Activated CD8-positive, alpha-beta memory T cell treated with anti-CD3 and anti-CD28 coated beads for 36 hours (primary cell): ENCODE measurements at regions not wholly inside any gene's neighbourhood (a gene's known extent, or its start where the extent isn't known, plus 50 kb on each side); places are given as distances from the start of the nearest gene placed in this dataset.
"Not testable (repeated sequence)": the region's sequence is repeated elsewhere in the genome, so short reads cannot be mapped to it uniquely, and the experiment has no call there.

ENCODE experiments used
- CTCF ChIA-PET: fragments of 350-600 bp; sonication (Branson Sonifier 250); formaldehyde crosslinking; loops from one replicate; lab custom pipeline; 2021; ENCODE audit warnings: antibody characterized with exemption; lab: Charles Lee
- POLR2A ChIA-PET: fragments of 350-600 bp; sonication (Branson Sonifier 250); formaldehyde crosslinking; loops from one replicate; lab custom pipeline; 2021; ENCODE audit warnings: antibody characterized with exemption; lab: Charles Lee

DNA sequence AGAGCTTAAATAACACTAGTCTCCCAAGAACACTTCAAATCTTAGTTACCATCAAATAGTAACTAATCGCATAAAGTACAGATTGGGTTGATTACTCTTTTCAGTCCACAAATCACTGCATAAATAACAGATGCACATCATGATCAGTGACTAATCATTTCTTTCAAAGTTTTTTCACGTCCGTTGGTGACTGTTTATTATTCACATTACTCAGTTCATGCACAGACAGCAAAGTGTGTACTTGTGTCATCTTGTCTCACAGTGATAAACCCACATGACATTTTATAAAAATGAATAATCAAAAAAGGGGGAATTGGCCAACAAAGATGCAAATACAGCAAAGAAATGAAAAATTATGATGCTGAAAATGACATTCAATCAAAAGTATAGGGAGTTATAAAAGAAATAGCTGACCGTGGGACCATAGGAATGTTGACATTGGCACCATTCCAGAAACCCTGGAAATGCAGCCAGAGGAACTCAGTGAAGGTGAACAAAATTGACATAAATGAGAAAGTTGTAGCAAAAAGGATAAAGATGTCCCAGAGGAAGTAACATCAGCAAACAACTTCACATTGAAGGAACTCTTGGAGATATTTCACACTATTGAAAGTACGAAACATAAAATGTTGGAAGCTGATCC is 161.5 kb downstream of the SOX3 start:
- POLR2A ChIA-PET: no interaction called here
- CTCF ChIA-PET: no interaction called here

DNA sequence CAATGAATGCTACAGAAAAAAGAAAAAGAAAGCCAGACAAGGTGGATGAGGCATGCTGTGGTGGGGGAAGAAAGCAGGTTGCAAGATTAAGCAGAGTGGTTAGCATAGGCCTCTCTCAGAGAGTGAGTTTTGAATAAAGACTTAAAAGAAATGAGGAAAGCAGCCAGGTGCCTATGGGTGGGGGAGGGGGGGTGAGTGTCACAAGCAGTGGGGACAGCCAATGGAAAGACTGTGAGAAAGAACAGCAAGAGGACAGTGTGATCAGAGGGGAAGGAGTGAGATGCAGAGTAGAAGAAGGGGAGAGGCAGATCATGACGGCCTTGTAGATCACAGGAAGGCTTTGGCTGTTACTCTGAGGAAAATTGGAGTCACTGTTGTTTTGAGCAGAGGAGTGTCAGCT is 162.5 kb downstream of the SOX3 start:
- POLR2A ChIA-PET: no interaction called here
- CTCF ChIA-PET: no interaction called here

DNA sequence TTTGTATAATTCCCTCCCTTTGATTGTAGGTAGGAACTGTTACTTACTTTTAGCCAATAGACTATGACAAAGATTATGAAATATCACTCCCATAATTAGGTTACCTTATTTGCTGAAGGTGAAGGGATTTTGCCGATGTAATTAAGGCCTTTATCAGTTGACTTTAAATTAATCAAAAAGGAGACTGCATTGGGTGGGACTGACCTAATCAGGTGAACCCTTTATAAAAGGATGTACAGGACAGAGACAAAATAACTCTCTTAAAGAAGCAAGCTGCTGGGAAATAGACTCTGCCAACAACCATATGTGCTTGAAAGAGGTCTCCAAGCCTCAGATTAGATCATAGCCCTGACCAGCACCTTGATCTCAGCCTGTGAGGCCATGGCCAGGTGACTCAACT is 167.6 kb downstream of the SOX3 start:
- ChIA-PET POLR2A (no interaction called here), CTCF (no interaction called here)

DNA sequence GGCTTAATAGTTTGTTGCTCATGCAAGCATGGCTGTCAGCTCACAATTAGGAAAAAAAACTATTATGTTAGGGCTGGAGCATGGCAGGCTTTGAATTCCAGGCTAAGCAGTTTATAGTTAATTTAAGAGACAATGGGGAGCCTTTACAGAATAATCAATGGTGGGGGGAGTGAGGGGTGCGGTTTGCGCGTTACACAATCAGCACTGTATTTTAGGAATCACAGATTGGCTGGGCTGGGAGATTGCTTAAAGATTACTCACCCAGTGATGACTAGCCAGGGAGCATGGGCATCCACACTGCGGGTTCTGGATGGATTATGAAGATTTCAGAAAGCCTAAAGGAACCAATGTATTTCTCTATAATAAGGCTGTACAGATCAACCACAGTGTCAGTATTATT is 186.6 kb downstream of the SOX3 start:
- POLR2A ChIA-PET: no interaction called here
- CTCF ChIA-PET: no interaction called here

DNA sequence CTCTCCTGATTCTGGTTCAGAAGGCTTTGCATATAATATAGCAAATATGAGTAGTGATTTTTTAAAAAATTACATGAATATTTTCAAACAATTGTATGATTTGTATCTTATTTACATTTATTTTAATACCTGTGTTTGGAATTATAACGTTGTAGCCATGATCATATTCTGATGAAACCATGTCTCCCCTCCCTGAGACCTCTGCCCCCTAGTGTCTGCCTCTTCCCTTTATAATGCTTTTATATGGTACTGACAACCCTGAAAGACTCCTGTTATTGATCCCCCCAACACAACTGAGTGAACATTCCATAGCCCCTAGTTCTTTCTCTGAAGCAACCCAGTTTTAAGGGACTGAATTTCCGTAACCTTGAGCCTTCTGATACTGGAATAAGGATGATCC is 187.4 kb downstream of the SOX3 start:
- ChIA-PET CTCF (no interaction called here), POLR2A (no interaction called here)

DNA sequence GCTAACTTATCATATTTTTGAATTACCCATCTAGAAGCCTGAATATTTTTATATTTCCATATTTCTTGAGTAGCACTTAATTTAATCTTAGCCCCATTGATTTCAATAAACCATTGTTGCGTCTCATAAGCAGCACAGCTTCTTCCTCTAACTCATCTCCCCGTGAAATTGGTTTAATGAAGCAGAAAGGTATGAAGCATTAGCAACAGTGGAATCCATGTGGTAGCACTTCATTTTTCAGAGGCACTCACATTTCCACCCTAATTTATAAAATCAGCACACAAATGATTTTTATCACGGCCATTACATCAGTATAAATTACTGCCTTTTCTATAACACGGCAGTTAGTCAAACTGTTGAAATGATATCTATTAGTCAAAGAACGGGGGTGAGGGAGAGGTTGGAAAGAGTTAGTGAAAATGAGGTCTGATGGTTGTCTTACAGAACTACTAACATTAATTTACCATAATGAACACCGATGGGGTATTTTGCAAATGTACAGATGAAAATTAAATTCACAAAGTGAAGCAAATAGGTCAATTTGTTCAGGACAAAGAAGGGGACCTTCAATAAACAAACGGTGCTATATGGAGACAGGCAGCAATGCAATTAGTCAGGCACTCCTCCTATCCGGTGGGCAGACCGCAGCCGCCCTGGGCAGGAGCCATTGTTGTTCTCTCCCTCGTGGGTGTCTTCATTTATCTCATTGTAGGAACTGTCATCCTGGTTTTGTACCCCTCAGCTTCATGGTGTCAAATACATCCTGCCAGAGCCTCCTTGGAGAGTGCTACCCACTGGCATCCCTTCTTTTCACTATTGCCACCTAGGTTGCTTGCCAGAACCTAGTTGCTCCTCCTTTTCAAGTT is 205.7 kb downstream of the SOX3 start:
- ChIA-PET CTCF (no interaction called here), POLR2A (no interaction called here)

DNA sequence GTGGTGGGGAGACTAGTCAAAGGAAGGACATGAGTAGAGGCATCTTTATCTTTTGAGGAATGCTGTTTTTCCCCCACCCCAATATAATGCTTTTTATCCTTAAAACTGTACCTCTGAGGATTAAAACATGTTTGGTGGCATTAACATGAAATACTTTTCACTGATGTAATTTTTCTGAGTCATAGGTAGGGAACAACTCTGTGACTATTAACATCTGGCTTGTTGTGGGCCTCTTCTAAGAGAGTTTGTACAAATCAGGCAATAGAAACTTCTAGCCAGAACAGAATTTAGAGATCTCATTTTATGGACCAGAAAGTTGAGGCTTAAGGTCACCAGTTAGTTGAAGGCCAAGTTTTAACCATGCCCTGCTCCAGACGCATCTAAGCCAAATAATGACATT is 207.6 kb downstream of the SOX3 start:
- POLR2A ChIA-PET: no interaction called here
- CTCF ChIA-PET: no interaction called here

DNA sequence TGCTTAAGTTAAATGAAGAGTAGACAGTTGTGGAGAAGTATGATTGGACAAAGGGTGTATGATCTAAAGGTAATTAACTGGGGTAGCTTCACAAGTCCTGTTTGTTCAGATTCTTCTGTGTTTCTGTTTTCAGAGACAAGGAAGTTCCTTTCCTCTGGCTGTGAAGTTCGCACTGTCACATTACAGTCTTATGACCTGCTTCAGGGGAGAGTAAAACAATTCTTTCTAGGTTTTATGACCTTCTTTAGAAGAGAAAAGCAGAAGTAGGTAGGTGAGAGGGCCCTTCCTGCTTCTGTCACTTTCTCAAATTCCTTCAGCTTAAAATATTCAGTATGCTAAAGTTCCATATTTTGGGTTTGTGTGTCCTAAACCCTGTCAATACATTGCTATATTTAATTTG is 211.9 kb downstream of the SOX3 start:
- CTCF ChIA-PET: no interaction called here
- POLR2A ChIA-PET: no interaction called here

DNA sequence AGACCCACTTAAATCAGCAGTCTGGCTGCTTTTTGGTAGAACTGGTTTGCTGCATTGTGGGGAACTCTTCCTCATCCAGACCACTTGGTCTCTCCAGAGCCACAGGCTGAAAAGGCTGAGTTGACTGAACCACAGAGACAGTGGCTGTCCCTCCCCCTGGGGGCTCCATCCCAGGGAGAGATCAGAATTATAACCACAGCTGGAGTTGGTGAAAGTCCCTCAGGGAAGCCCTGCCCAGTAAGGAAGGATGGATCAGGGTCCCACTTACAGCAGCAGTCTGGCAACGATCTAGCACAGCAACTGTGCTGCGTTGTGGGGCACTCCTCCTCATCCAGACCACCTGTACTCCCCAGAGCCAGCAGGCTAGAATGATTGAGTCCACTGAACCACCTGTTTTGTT is 212.7 kb downstream of the SOX3 start:
- ChIA-PET CTCF (no interaction called here), POLR2A (no interaction called here)

DNA sequence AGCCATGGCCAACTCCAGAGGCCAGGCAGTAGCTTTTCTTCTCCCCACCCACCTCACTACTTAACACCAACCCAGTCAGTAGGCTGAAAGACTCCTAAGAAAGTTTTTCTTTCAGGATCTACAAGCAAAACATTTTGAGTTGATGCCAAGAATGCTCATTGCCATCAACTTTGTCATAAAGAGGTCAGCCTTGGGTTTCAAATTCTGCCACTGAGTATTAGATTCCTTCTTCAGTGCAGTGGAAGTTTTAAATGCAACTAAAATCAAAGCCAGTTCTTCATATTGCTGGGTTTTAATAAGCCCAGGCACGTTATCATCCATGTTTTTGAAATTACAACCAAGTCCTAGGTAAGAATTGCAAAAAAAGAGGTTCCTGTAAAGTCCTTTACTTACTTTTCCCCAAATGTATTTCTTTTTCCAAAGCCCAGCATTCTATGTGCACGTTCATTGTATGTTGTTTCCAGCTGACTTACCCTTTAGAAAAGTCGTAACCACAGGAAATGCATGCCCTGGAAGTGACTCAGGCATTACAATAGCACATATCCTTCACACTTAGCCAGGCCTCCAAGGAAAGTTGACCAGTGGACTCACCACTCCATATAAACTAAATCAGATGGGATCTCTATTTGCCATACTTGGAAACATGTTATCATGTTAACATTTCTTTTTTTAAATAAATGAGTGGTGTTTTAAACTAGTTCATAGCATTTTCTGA is 229.9 kb downstream of the SOX3 start:
- ChIA-PET CTCF (no interaction called here), POLR2A (no interaction called here)

DNA sequence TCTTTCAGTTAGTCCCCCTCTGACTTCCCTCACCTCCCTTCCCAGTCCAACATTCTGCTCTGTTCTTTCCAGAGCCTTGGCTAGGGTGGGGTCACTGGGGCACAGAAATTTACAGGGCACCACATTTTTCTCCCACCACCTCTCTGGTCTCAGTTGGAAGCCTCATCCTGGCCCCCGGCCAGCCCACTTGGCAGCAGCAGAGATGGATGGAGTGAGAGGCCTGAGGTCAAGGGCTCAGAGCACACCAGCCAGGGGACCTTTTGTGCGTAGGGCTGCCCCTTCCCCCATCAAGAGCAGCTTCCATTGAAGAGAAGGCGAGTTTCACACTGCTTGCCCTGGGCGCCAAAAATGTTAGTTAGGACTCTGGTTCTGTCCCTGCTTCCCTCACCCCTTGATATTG is 230.9 kb downstream of the SOX3 start:
- ChIA-PET POLR2A (no interaction called here), CTCF (no interaction called here)

DNA sequence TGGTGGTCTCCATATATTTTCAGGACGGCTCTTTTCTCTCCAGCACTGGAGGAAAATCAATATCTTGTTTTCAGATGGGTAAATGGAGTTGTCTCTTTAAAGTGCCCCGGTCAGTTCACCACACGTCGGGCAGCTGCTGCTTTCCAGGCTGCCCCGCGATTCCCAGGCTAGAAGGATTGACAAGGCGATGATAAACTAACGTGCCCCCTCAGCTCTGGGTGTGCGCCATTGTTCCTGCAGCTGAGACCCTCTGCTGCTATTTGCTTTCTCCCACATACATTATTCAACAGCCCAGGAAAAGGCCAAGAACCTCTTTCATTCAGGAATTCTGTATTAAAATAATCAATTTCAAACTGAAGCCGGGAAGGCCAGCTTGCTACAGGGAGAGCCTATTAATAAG is 254.5 kb downstream of the SOX3 start:
- ChIA-PET CTCF (no interaction called here), POLR2A (no interaction called here)

DNA sequence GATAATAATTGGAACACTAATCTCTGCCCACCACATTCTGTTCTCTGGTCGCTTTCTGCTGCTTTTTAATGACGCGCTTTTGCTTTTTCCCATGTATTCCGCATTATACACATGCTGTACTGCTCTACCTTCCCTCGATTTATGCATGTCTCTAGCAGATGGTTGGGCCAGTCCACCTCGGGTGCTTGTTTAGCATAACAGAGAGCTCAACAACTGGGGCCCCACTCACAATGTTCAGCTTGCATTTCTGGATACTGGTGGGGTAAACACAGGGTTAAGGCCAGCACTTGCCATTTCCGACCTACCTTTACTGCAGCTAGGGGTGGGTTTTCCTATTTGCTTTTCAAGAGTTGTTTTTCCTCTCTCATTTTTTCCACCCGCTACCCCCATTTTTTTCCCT is 255.8 kb downstream of the SOX3 start:
- POLR2A ChIA-PET: no interaction called here

DNA sequence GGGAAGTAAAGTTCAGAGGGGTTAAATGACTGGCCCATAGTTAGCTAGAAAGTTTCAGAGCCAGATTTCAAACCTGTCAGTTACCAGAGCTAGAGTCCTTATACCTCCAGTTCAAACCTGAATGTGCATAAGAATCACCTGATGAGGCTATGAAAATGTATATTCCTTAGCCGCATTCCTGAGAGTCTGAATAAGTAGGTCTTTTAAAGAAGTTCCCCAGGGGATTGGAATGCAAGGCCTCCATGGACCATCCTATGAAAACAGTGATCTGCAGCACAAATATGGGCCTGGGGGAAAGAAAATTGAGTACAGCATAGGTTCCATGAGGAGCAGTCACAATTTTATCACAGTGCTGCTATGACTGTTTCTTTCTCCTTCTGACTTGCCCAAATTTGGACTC is 263.9 kb upstream of the CXorf66 start:
- ChIA-PET POLR2A (no interaction called here), CTCF (no interaction called here)

More for the DNA sequence above, 255.8 kb downstream of the SOX3 start:
- CTCF ChIA-PET: no interaction called here

DNA sequence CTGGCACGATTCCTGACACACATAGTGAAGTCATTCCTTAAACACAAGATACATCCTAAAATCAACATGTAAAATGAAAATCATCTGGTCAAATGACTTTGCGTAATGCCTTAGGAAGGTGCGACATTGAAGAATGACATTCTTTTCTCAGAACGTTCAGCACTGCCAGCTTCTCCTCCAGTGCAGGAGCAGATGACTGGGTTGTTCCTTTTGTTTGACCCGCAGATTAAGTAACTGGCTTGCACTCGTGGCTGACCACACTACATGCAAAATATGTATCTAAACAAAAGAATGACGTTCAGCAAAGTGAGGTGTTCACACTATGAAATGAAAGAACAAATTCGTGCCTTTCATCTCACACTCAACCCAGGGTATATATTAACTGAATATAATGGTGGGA is 260.7 kb upstream of the CXorf66 start:
- CTCF ChIA-PET, POLR2A ChIA-PET: not testable (repeated sequence)

DNA sequence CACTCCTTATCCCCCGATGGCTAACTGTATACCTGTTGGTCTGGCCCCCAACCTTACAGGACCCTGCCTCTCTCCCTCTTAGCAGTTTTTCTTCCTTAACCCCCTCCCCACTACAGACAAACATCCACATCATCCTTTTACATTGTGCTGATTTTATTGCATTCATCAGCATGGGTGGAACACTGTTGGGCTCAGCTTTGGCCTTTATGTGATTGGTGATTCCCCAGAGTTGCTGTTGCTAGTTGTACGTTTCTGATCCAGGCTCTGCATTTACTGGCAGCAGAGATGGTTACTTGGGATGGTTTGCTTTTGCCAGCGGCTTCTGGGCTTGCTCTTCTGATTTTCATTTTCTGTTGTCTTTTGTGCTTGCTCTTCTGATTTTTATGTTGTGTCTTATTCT is 250.6 kb upstream of the CXorf66 start:
- POLR2A ChIA-PET, CTCF ChIA-PET: not testable (repeated sequence)

DNA sequence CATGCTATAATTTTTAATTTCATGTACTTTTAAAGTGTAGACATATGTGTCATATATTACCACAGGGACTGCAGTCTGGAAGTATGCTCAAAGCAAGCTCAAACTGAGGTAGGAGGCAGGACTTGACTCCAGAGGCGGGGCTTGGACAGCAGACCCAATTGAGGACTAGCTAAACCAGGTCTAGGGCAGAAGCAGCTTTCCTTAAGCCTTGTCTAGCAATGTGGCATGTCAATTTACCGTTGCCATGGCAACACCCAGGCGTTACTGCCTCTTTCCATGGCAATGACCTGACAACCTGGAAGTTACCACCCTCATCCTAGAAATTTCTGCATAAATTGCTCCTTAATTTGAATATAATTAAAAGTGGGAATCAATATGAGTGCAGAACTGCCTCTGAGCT is 249.2 kb upstream of the CXorf66 start:
- POLR2A ChIA-PET, CTCF ChIA-PET: not testable (repeated sequence)

DNA sequence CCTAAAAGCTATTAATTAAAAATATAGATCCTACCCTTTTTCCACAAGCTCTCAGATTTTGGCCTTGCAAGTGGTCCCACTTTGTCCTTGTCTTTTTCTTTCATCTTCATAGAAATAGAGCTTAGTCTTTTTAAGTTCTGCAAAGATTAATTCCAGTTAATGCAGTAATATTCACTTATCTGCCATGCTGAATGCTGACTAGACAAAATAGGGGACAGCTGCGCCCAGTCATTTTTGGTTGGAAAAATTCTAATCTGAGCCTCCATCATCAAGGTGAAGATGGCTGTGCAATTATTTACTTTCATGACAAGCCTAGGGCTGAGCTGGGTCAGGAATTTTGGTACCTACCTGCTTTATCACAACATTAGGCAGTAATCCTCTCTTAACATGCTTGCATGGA is 241.3 kb upstream of the CXorf66 start:
- POLR2A ChIA-PET: no interaction called here
- CTCF ChIA-PET: no interaction called here

DNA sequence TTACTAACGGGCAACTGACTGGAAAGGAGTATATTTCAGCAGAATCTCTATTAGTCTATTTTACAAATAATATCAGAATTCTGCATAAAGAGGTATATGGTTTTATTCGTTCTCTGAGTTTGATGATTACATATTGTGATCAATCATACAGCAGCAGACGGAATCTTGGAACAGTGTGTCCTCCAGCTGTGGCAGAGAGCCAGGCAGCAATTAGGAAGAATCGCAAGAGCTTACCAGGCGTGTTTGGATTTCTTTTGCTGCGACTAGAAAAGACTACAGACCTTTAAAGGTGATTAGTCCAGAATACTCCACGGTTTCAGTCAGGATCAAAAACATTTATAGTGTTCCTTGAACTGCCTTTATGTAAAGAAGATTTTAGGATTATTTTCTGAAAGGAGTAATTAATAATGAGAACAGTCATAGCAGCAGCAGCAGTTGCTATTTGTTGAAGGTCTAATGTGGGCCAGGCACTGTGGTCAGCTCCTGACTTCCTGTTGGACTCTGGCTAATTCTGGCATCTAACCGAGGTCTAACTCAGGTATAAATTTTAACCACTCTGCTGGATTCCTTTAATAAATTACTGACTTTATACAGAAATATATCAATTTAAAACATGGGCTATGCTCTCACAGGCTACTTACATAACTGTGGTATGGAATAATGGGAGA is 225.3 kb upstream of the CXorf66 start:
- POLR2A ChIA-PET: no interaction called here
- CTCF ChIA-PET: no interaction called here

DNA sequence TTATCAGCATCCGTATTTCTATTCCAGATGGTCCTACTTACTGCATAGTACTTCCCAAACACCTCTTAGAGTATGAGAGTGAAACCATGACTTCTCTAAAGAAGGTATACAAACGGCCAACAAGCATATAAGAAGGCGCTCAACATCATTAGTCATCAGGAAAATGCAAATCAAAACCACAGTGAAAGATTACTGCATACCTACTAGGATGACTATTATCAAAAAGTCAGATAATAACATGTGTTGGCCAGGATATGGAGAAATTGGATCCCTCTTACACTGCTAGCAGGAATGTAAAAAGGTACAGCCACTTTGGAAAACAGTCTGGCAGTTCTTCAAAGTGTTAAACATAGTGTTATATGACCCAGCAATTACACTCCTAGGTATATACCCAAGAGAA is 215.3 kb upstream of the CXorf66 start:
- ChIA-PET POLR2A (no interaction called here), CTCF (no interaction called here)
